Skeletal muscle cell (primary cell): ENCODE measurements at regions not wholly inside any gene's neighbourhood (a gene's known extent, or its start where the extent isn't known, plus 50 kb on each side); places are given as distances from the start of the nearest gene placed in this dataset.

ENCODE experiments used
- DNase-seq: peaks from one replicate; pipeline ENCODE4 v3.0.0-alpha.2; 2010; ENCODE audit warnings: low read depth
- H3K4me3 ChIP-seq: 2 replicates; pipeline ENCODE4 v1.5.1; 2011; ENCODE audit warnings: low read depth, mild to moderate bottlenecking, control low read depth, low read length, moderate library complexity

DNA sequence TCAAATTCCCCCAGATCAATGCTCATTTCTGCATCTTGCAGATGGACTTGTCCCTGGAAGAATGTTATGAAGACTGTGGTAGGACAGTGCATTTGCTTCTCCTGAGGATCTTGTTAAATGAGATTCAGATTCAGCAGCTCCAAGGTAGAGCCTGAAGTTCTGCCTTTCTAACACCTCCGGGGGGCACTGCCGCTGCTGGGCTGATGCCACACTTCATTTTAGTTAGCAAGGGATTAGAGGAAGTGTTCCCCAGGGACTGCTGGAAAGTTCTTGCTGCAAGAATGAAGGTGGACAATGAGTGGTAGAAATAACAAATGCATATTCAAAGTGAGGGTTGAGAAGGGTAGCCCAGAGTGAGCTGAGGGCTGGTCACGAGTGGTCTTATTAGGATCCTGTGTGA is 434.3 kb upstream of the AKR1E2 start:
- no peak for DNase-seq
- H3K4me3 ChIP-seq = no peak overlapping the region

DNA sequence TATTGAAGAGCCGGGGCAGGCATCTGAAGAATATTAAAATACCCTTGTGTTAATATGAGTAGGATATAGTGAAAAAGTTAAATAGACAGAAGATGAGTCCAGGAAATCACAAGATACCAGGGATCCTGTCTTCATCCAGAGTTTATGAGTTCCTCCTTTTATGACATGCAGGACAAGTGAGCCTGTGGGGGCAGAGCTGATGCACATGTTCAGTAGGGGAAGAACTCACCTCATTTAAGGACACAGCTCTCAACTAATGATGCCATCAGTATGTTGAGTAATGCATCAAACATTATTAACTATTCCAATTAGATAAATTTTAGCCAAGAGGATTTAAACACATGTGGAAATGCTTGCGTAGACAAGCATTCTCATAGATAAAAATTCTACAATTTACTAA is 435.8 kb upstream of the AKR1E2 start:
- DNase-seq = no peak
- no peak overlapping the region for H3K4me3 ChIP-seq

DNA sequence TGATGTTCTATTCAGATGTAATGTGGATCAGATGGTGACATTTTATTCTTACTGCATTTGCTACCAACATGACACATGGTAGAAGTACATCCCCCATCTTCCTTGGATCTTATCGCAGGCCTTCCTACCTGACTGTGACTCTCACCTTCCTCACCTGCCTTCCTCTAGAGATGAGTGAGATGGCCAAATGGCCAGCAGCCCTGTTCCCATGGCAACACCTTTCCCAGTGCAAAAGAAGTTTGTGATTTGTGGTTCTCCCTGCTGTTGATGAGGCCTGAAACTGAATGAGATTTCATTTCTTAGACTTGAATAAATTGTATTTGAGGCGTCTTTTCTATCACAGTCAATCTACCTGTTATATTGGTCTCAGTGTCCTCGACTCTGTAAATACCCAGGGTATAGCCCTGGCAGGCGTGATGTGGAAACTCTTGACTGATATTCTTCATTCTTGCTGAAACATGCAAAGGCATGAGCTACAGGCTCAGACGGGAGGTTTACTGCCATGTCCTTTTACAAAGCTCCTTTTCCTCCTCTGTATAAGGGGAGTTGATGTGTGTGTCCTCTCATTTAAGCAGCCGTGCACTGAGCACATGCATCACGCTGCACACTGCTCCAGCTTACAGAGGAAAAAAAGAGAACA is 440.7 kb upstream of the AKR1E2 start:
- DNase-seq = no peak
- H3K4me3 ChIP-seq = no peak overlapping the region

DNA sequence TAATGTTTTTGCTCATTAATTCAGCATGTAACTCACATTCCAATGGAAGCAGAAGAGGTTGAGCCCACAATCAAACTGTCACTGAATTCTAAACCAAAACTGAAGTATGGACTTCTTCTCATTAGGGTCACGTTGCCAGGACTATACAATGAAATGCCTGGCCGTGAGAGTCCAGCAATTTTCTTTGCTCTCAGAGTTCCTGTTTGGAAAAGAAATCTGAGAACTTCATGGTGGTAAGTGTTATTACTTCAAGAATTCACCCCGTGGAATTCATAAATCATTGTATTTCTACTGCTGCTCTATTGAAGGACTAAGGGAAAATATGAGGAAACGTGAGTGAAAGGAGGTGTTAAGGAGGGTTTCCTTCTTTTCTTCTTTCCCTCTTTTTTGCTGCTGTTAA is 441.8 kb upstream of the AKR1E2 start:
- no peak overlapping the region for H3K4me3 ChIP-seq
- DNase-seq = no peak

DNA sequence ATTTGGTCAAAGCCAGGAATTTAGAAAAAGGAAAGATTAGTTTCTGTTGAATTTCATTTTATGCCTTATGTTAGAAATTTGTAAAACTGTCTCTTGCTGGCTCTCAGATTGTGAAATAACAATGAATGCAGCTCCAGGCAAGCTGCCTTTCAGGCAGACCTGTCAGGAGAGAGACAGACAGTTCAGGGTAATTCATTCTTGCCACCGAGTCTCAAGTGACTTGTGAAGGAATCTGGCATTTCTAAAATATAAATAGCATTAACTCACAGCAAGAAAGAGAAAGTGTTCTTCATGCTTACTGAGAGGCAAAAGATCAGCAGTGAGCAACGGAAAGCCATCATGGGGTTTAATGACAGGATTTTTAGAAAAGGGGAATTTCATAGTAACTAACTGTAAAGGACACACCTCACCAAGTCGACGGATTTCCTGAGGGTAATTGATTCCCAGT is 442.3 kb upstream of the AKR1E2 start:
- no peak for DNase-seq
- no peak overlapping the region for H3K4me3 ChIP-seq

DNA sequence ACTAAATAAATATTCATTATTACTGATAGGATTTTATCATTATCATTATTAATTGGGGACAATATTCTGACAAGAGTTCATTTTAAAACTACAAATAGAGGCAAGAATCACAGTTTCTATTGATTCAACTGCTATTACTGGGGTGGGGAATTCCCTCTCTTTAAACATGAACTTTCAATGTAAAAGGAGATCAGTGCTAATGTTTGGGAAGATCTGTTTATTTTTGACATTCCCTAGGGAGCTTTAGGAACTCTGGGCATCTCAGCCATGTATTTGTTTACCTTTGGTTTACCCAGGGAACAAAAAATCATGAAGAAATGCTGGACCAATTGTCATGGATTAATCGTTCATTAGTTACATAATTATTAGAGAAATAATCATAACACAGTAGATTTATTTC is 443.2 kb upstream of the AKR1E2 start:
- DNase-seq = no peak
- H3K4me3 ChIP-seq = no peak overlapping the region

DNA sequence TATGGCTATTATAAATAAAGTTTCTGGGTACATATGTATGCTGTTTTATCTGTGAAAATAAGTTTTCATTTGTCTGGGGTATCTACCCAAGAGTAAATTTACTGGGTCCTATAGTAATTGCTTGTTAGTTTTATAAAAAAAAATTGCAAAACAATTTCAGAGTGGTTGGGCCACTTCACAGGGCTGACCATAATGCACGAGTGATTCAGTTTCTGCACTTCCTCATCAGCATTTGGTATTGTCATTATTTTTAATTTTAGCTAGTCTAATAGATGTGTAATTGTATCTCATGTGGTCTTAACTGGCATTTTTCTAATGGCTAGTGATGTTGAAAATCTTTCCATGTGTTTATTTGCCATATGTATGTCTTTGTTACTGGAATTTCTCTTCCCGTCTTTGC is 452.4 kb upstream of the AKR1E2 start:
- no peak for DNase-seq
- no peak overlapping the region for H3K4me3 ChIP-seq

DNA sequence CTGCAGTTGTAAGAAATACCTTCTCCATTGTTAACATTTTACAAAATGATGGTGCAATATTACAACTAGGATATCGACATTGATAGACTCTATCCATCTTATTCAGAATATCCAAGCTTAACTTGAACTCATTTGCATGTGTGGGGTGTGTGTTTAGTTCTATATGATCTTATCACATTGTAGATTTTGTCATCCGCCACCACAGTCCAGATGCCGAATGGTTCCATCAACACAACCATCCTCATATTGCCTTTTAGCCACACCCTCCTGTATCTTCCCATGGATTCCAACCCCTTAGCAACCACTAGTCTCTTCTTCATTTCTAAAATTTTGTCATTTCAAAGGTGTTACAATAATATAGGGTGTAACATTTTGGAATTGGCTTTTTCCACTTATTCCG is 452.9 kb upstream of the AKR1E2 start:
- no peak overlapping the region for H3K4me3 ChIP-seq
- no peak for DNase-seq

DNA sequence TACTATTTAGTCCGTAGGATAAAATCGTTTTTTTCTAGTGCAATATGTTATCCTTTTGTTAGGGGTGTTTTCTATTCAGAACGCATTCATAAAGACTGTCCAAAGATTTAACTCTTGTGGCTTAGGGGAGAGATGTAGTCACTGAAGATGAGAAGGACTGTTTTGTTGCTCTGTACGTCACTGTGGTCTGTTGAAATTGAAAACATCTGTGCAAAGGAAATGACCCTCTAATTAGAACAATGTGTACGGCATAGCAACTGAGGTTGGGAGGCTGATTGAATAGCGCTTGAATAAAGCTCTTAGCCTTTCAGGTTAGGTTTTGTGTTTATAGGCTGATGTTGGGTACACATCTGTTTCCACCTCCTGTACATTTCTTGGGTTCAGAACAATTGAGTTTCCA is 453.4 kb upstream of the AKR1E2 start:
- DNase-seq = peak; percentile 99
- H3K4me3 ChIP-seq = no peak overlapping the region

DNA sequence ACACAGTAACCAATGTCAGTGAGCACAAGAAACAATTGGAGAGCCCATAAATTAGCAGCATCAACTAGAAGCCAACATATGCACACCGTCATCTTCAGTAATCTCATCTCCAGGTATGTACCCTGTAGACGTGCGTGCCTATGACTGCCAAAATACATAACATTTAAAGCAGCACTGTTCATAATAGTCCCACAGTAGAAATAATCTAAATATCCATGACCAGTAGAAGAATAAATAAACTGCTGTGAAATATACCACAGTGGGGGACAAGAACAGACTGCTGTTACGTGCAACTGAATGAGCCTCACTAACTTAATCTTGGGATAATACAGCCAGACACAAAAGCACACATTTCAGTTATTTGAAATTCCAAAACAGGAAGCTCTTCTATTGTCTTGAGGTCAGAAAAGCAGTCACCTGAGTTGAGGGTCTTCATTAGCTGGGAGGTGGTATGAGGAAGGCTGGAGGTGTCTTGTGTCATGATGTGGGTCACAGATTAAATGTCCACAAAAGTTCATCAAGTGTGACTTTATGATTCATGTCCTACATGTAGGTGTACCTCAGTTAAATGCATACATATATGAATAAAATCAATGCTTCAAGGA is 454.2 kb upstream of the AKR1E2 start:
- H3K4me3 ChIP-seq = no peak overlapping the region
- DNase-seq = no peak

DNA sequence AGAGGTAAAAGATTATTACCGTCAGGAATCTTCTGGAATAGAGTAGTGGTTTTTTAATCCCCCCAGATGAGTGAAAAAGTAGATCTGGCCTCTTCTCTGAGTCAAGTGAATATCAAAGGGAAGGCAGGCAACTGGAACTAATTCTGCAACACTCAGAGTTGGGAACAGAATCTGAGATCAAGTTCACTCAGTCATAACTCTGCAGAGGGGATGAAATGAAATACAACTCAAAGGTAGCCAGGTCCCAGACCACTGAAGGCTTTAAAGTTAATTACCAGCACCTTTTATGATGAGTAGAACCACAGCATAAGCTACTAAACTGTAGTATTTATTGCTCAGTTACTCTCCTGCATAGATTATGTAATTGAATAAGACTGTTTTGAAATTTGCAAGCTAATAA is 455.6 kb upstream of the AKR1E2 start:
- no peak overlapping the region for H3K4me3 ChIP-seq
- DNase-seq = no peak

DNA sequence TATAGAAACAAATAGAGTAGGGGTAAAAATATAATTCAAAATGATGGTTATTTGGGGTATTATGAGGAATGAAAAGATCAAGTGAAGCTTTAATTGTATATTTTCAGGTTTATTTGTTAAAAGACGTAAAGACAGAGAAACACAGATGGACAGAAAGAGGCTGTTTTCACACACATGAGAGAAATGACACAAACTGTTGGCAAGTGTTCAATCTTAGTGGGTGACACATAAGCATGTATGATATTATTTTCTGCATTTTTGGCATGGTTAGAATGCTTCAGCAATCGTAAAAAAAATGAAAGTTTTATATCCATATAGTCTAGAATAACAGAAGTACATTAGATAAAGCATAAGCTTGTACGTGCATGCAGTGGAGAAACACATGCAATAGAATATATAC is 464.4 kb upstream of the AKR1E2 start:
- H3K4me3 ChIP-seq = no peak overlapping the region
- DNase-seq = no peak

DNA sequence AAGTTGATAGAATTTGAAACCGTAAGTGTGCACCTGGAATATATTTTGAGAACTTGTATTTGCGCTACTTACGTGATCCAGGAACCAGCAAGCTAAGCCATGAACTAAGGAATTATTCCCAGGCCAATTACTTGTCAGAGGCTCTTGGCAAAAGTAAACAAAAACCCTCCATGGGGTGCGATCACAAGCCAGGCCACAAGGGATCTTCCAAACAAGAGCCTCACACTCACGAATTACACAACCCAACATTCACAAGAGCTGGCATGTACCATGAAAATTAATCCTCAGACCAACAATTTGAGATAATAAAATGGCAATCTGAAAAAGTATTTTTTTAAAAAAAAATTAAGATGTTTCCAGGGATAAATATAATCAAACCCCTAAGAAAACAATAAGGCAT is 467.0 kb upstream of the AKR1E2 start:
- DNase-seq = peak; percentile 89
- no peak overlapping the region for H3K4me3 ChIP-seq

DNA sequence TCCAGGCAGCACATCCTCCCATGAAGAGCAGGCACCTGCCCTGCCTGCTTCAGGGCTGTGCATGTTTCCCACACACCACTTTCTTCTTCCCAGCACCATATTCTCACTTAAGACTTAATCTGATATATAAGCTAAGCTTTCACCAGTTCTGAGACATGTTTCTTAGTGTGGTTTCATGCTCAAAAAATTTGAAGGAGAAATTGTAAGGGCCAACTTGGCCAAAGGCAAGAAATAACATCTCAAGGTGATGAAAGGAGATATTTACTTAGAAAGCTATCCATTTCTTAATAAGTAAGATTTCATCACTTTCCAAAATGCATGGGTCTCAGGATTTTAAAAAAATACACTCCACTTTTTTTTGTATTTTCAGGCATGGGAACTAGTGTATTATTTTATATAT is 468.1 kb upstream of the AKR1E2 start:
- DNase-seq = no peak
- H3K4me3 ChIP-seq = no peak overlapping the region

DNA sequence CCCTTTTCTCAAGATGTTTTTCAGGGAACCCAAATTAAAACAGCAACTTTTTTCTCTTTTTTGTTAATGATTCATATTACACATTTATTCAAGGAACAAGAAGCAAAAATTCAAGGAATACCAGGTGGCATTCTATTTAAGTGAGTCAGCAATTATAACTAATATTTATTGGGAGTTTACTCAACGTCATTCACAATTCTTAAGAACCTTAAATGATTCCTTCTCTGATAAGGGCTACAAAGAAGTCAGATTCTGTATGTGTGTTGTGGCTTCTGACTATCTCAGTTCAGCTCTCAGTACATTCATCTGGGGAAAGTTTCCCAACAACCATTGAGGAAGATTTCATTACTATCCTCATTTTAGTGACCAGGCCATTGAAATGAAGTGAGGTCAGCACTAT is 470.7 kb upstream of the AKR1E2 start:
- no peak for DNase-seq
- H3K4me3 ChIP-seq = no peak overlapping the region

DNA sequence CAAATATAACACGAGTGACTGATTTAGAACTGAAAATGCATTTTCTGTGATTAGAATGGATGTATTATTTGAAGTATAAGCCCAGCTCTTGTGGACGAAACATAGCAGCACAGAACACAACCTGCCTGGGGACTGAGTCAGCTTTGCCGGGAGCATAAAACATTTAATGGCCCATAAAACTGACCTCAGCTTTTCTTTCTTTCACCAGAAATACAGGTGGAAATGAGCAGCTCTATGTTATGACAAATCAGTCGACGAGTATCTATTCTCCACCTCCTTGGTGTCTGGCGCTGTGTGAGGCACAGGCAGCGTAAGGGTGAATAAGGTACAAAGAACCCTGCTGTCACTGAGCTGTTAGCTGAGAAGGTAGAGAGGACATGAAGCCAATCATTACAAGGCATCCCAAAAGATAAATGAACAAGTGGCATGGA is 471.6 kb upstream of the AKR1E2 start:
- DNase-seq = no peak
- H3K4me3 ChIP-seq = no peak overlapping the region

DNA sequence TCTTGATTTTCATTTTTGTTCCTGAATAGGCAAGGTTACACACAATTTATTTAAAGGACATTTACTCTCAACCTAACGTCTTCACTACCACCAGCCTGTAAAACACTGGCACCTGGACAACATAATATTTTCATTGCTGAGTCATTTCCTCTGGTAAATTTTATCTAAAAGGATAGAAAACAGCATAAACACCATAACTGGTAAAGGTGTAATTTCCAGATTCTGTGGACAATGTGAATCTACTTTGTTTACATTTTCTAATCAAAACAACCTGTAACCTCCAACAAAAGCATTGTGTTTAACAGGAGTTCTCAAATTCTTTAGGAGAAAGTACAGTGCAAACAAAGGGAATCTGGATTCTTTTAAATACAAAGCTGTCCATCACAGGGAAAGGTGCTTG is 472.0 kb upstream of the AKR1E2 start:
- H3K4me3 ChIP-seq = no peak overlapping the region
- no peak for DNase-seq

DNA sequence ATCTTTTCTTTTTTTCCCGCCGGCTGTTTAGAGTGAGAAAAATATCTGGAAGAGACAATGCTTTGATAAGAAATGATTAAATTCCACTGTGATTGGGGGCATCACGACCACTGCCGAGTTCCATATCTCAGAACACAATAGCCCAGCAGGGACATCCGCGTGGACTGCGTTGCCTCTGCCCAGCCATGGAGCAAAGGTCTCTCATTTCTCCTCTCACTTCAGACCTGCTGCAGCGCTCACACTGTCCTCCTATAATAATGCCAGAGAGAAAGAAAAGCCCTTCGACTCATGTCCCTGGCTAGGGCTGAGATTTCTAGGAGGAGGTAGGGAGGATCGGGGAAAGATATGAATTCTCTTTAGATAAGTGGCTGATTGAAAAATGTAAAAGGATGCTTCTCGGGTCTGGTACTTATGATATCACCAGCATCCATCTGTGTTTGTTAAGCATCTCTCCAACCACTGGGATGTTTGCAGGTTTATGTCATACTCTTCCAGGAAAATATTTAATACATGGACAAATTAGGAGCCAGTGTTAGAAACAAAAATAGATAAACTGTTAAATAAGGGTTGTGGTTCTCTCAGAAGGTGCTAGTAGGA is 472.9 kb upstream of the AKR1E2 start:
- no peak overlapping the region for H3K4me3 ChIP-seq
- DNase-seq = no peak

DNA sequence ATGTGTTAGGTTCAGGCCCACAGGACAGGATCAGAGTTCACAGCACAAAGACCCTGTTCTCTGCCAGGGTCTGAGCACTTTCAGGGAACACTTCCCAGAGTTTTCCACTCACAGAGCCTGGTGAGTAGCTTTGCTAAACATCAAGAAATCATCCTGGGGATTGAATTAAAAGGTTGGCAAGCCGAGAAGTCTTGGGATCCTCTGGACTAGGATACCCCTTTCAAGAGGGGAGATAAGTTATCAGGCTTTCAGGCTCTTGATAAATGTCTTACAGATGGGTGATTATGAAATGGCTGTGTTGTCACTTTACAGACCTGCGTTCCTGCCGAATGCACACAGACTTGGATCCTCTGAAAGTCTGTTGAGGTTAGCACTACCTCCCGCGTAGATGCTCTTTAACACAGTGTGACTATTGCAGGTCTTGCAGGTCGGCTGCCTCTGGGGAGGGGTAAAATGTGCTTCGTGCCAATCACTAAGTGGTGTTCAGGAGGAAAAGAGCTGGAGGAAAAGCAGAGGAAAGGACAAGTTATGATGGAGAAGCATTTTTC is 473.5 kb upstream of the AKR1E2 start:
- peak; percentile 77 for DNase-seq
- H3K4me3 ChIP-seq = no peak overlapping the region

DNA sequence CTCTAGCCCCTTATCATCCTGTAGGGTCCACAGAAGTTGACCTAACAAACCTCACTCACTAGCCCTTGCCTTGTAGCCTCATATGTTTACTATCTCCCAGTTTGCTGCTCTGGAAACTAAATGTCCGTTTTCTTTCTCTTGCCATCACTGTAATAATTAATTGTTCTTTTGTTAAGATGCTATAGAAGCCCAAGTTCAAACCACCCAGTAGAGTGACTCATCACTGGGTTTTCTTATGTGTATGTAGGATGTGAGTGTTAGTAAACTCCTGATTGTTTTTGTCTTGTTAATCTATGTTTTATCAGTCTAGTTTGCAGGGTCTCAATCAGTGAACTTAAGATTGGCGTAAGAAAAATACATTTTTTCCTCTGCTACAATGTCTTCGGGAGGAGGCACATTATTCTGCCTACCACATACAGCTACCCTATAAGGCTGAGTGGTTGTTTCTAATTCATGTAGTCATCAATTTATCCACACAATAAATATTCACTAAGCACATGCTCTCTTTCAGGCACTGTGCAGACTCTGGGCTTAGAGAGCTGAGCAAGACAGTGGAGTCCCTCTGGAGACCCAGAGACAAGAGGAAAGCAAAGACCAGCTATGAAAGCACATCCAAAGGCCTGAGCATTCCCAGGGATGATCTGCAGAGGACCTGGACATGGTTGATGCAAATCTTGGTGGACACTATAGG is 474.1 kb upstream of the AKR1E2 start:
- no peak for DNase-seq

More for the DNA sequence above, 474.1 kb upstream of the AKR1E2 start:
- no peak overlapping the region for H3K4me3 ChIP-seq
